GM06990 (cell line): ENCODE measurements at regions not wholly inside any gene's neighbourhood (a gene's known extent, or its start where the extent isn't known, plus 50 kb on each side); places are given as distances from the start of the nearest gene placed in this dataset.
A peak's percentile ranks its signal among the peaks of the same experiment; 100 is the strongest.

Experiments used
- DNase-seq: peaks from one replicate; pipeline ENCODE4 v3.0.0-alpha.2; 2011; ENCODE audit not compliant: insufficient read length; ENCODE audit errors: extremely low read depth
- H3K27me3 ChIP-seq: replicated peaks from 2 replicates; pipeline ENCODE4 v1.6.0; 2011; ENCODE audit warnings: low read length; ENCODE audit not compliant: control insufficient read depth, insufficient read depth
- H3K36me3 ChIP-seq: 2 replicates; pipeline ENCODE4 v1.5.1; 2011; ENCODE audit warnings: low read length; ENCODE audit not compliant: control insufficient read depth, insufficient read depth
- H3K4me3 ChIP-seq: replicated peaks from 2 replicates; pipeline ENCODE4 v1.5.1; 2011; ENCODE audit warnings: low read depth, mild to moderate bottlenecking, control low read depth, low read length
- TF ChIP-seq, protein P1 (sequence below): IDR thresholded peaks from 2 replicates; pipeline ENCODE4 v1.5.1; 2011; ENCODE audit warnings: low read length, control low read depth, mild to moderate bottlenecking, inconsistent platforms; ENCODE audit not compliant: insufficient read depth, poor library complexity, severe bottlenecking

DNA sequence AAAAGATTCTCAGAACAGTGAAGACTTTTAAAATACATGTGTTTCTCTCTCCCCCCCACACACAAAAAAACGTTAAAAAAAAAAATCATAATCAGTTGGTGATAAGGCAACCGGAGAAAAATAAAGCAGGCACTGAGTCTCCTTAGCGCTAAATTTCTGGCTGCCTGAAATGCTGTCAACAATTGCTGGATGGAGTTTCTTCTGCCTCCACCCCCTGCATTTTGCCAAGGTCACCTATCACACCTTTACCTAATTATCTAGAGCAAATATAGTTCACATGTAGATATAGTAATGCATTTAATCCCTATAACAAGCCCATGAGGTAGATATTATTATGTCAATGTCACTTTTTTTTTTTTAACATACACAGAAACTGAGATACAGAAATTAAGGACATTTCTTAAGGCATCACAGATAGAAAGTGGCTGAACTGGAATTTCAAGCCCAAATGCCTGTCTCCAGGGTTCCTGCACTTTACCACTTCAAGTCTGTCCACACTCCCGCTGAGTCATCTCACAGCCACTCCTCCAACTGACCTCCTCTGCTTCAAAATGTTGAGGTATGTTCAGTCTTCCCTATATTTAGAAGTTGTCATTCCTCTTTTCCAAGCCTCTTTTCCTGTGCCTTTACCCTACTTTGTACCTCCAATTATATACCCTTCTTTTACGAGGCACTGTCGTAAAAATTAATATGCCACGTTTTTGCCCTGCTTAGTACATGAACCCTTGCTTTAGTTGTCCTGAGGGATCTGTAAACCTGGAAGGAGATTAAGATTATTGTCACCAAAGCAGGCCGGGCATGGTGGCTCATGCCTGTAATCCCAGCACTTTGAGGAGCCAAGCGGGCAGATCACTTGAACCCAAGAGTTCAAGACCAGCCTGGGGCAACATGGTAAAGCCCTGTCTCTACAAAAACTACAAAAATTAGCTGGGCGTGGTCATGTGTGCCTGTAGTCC, 72.8 kb upstream of the MPP7 start:
- Histone ChIP-seq H3K4me3 (no peak overlapping the region), H3K36me3 (no peaks in the 10 kb centered on the region), H3K27me3 (no peaks in the 10 kb centered on the region; the same call in 1 of the 2 replicates)
- DNase-seq = no peak
- TF ChIP-seq, protein P1, sequence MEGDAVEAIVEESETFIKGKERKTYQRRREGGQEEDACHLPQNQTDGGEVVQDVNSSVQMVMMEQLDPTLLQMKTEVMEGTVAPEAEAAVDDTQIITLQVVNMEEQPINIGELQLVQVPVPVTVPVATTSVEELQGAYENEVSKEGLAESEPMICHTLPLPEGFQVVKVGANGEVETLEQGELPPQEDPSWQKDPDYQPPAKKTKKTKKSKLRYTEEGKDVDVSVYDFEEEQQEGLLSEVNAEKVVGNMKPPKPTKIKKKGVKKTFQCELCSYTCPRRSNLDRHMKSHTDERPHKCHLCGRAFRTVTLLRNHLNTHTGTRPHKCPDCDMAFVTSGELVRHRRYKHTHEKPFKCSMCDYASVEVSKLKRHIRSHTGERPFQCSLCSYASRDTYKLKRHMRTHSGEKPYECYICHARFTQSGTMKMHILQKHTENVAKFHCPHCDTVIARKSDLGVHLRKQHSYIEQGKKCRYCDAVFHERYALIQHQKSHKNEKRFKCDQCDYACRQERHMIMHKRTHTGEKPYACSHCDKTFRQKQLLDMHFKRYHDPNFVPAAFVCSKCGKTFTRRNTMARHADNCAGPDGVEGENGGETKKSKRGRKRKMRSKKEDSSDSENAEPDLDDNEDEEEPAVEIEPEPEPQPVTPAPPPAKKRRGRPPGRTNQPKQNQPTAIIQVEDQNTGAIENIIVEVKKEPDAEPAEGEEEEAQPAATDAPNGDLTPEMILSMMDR = no peak

DNA sequence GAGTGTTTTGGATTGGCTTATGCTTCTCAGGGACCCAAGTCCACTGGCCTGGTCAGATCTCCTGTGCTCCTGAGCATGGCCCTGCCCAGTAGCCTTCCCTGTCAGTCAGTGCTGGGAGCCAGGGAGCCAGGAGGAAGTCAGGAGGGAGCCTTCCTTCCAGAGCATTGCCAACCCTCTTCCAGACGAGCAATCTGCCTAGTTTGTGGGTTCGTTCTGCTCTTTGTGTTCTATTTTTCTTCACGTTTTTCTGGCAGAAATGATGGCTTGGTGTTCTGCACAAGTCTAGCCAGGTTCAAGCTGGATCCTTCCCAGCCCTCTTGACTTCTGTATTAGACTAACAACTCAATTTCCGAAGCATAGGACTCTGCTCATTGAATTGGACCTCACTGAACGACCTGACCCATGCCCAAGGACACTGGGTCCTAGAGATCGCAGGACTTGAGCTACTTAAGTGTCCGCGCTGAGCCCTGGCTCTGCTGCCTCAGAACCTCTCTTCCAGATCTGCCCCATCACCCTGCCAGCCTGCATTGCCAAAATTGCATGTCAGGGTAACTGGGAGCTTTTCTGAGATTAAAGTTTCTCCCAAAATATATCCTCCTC, 76.2 kb upstream of the MPP7 start:
- Histone ChIP-seq H3K36me3 (no peaks in the 10 kb centered on the region), H3K27me3 (no peaks in the 10 kb centered on the region; the same call in 1 of the 2 replicates), H3K4me3 (no peak overlapping the region)
- TF ChIP-seq, protein P1 = no peak
- DNase-seq = no peak

DNA sequence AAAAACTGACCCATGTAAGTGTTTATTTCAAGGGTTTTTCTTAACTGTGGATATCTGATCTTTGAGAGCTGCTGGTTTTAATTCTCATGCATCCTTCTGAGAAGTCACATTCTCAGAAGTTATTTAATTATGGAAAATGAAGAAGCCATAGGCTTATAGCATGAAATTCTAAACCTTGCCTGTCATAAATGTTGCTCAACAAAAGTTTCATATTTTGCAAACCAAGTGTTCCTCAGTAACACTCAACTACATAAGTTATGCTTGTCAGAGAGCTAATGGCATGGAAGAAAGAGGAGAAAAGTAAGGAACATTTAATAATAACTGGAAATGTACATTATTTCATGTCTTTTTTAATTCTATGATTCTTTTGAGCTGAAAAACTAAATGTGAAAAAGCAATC, 78.6 kb upstream of the MPP7 start:
- Histone ChIP-seq H3K4me3 (no peak overlapping the region), H3K36me3 (no peaks in the 10 kb centered on the region), H3K27me3 (no peaks in the 10 kb centered on the region; the same call in 1 of the 2 replicates)
- no peak for DNase-seq
- TF ChIP-seq, protein P1 = no peak

DNA sequence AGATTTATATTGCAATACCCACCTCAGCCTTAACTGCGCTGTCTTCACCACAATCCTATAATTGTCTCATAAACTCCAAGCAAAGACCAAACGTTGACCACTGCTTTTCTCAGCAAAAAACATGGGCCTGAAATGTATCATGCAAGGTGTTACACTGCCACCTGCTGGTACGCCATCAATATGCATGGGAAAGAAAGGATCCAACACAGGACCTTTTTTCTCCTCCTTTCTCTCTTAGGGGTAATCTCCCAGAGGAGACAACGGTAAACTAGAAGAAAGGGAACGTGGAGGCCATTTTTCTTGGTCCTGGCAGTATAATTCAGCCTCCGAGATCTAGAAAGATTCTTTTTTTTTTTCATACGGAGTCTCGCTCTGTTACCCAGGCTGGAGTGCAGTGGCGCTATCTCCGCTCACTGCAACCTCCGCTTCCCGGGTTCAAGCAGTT, 79.1 kb upstream of the MPP7 start:
- H3K27me3 ChIP-seq = no peaks in the 10 kb centered on the region; the same call in 1 of the 2 replicates
- H3K4me3 ChIP-seq = no peak overlapping the region
- DNase-seq = peak; percentile 25
- no peaks in the 10 kb centered on the region for H3K36me3 ChIP-seq
- TF ChIP-seq, protein P1 = peak; percentile 85

DNA sequence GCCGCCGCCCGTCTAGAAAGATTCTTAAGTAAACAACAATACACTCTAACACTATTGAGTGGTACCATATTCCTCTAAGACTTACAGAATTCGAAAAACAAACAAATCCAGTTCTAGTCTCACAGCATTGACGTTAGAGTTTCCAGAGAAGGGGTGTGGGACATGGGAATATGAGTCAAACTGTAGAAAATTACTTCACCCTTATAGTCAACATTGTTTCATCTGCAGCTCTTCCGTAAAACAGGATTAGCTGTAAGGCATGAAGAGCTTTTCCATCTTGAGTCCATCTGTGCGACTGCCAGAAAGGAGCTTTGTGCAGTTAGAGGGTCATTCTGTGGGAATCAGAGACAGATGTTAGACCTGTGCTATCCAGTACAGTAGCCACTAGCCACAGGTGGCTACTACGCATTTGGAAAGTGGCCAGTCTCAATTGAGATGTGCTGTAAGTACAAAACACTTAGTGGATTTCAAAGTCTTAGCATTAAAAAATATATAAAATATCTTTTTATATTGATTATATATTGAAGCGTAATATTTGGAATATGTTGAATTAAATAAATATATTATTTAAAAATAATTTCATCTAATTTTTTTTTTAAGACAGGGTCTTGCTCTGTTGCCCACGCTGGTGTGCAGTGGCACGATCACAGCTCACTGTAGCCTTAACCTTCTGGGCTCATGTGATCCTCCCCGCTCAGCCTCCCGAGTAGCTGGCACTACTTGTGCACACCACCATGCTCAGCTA, 79.8 kb upstream of the MPP7 start:
- DNase-seq = no peak
- Histone ChIP-seq H3K36me3 (no peaks in the 10 kb centered on the region), H3K27me3 (no peaks in the 10 kb centered on the region; the same call in 1 of the 2 replicates), H3K4me3 (no peak overlapping the region)
- TF ChIP-seq, protein P1 = no peak
